ENCODE measurements at regions not wholly inside any gene's neighbourhood (a gene's known extent, or its start where the extent isn't known, plus 50 kb on each side); places are given as distances from the start of the nearest gene placed in this dataset.

- peak in 2 of 3 experiments; percentile 12 to 29 for DNase-seq
Observed at GRCh38 chr5:135246923-135247795, 151.9 kb downstream of the MACROH2A1 start.

GRCh38 chr5:135246605-135246922 lies 152.5 kb downstream of the MACROH2A1 start:
- no peak for DNase-seq

GRCh38 chr5:135245521-135246499 lies 153.2 kb downstream of the MACROH2A1 start:
- DNase-seq = no peak

- DNase-seq = no peak
Observed at GRCh38 chr5:135244620-135245021, 154.4 kb downstream of the MACROH2A1 start.

GRCh38 chr5:135243556-135244285 lies 155.3 kb downstream of the MACROH2A1 start:
- DNase-seq = no peak

- no peak for DNase-seq
Observed at GRCh38 chr5:135242866-135243555, 156.0 kb downstream of the MACROH2A1 start.

- no peak for DNase-seq
Observed at GRCh38 chr5:135242021-135242865, 156.8 kb downstream of the MACROH2A1 start.

- DNase-seq = no peak
Observed at GRCh38 chr5:135241536-135241935, 157.5 kb downstream of the MACROH2A1 start.

- no peak for DNase-seq
Observed at GRCh38 chr5:135240781-135241360, 158.2 kb downstream of the MACROH2A1 start.

GRCh38 chr5:135240283-135240633 lies 158.8 kb downstream of the MACROH2A1 start:
- no peak for DNase-seq

- DNase-seq = no peak
Observed at GRCh38 chr5:135239453-135240282, 159.4 kb downstream of the MACROH2A1 start.

GRCh38 chr5:135238622-135239452 lies 160.2 kb downstream of the MACROH2A1 start:
- DNase-seq = no peak

GRCh38 chr5:135237748-135238103 lies 161.3 kb downstream of the MACROH2A1 start:
- no peak for DNase-seq

- DNase-seq = no peak
Observed at GRCh38 chr5:135236908-135237747, 161.9 kb downstream of the MACROH2A1 start.

- DNase-seq = no peak
Observed at GRCh38 chr5:135236228-135236907, 162.7 kb downstream of the MACROH2A1 start.

- DNase-seq = no peak
Observed at GRCh38 chr5:135235551-135236227, 163.3 kb downstream of the MACROH2A1 start.
